Peyer's patch (tissue), 4 donors: ENCODE measurements at regions not wholly inside any gene's neighbourhood (a gene's known extent, or its start where the extent isn't known, plus 50 kb on each side); places are given as distances from the start of the nearest gene placed in this dataset.

Source experiments
- DNase-seq, 3 donors: peaks; one replicate each; pipeline ENCODE4 v3.0.0-alpha.2; 2017 to 2019
- H3K27ac ChIP-seq, 4 donors: fragments of 200-600 bp; sonication (generic); one replicate each; pipeline ENCODE4 v1.5.1; 2016 to 2019
- H3K27me3 ChIP-seq, 2 donors: fragments of 200-600 bp; sonication (generic); one replicate each; pipeline ENCODE4 v1.5.1; 2019
- H3K36me3 ChIP-seq, 3 donors: fragments of 200-600 bp; sonication (generic); one replicate each; pipeline ENCODE4 v1.5.1; 2016 to 2019
- H3K4me1 ChIP-seq, 4 donors: fragments of 200-600 bp; sonication (generic); one replicate each; pipeline ENCODE4 v1.5.1; 2016 to 2019
- H3K4me3 ChIP-seq, 4 donors: fragments of 200-600 bp; sonication (generic); 1 replicate in 3 of 4; 2 replicates in 1 of 4; pipeline ENCODE4 v1.5.1; 2016 to 2019; ENCODE audit warnings: mild to moderate bottlenecking in 1 of 4
- H3K9me3 ChIP-seq, 4 donors: fragments of 200-600 bp; sonication (generic); one replicate each; pipeline ENCODE4 v1.5.1; 2016 to 2019; ENCODE audit warnings: mild to moderate bottlenecking in 1 of 4
- POLR2A ChIP-seq, 2 donors: fragments of 450-650 bp; IDR thresholded peaks; one replicate each; pipeline ENCODE4 v1.5.1; 2017; ENCODE audit warnings: antibody characterized with exemption in 2 of 2, mild to moderate bottlenecking in 2 of 2, moderate library complexity in 2 of 2
- TF ChIP-seq, protein P1 (sequence below), 6 experiments: fragments of 450-650 bp in 4 of 6; fragments of 200-600 bp in 2 of 6; sonication (generic) in 1 of 6; IDR thresholded peaks; one replicate each; pipeline ENCODE4 v1.5.1; 2017 to 2019; ENCODE audit warnings: antibody characterized with exemption in 6 of 6, mild to moderate bottlenecking in 3 of 6, moderate library complexity in 1 of 6

DNA sequence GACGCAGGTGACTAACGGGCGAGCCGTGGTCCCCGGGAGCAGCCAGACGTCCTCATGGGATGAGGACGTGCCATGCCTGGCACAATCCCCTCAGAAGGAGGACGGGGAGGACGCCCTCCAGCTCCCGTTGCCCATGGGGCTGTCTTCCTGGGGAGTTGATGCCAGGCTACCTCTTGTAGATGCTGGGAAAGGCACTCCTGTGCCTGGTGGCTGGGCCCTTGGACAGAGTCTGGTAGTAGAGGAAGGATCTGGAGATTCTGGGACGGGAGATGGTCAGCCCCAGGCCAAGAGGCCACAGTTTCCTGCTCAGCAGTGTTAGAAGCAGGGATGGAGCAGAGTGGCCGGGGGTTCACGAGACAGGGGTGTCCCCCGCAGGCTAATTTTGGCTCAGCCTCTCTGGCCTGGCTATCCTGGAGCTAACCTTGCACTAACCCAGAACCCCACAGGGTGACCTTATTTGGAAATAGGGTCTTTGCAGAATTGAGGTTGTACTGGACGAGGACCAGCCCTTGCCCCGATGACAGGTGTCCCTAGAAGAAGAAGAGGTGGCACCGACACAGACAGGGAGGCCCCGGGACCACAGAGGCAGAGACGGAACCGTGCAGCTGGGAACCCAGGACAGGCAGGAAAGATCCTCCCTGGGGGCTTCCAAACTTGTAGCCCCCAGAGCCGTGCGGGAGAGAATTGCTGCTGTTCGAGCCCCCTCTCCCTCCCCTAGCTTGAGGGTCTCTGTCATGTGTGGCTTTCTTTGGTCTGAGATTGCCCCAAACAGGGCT, 50.1 kb upstream of the ADRA2C start:
- no peaks in the 10 kb centered on the region for H3K4me1 ChIP-seq
- H3K27ac ChIP-seq = no peak overlapping the region
- no peaks in the 10 kb centered on the region for H3K27me3 ChIP-seq
- no peak for DNase-seq
- H3K4me3 ChIP-seq = no peak overlapping the region
- H3K9me3 ChIP-seq = no peaks in the 10 kb centered on the region
- H3K36me3 ChIP-seq = no peaks in the 10 kb centered on the region
- TF ChIP-seq, protein P1, sequence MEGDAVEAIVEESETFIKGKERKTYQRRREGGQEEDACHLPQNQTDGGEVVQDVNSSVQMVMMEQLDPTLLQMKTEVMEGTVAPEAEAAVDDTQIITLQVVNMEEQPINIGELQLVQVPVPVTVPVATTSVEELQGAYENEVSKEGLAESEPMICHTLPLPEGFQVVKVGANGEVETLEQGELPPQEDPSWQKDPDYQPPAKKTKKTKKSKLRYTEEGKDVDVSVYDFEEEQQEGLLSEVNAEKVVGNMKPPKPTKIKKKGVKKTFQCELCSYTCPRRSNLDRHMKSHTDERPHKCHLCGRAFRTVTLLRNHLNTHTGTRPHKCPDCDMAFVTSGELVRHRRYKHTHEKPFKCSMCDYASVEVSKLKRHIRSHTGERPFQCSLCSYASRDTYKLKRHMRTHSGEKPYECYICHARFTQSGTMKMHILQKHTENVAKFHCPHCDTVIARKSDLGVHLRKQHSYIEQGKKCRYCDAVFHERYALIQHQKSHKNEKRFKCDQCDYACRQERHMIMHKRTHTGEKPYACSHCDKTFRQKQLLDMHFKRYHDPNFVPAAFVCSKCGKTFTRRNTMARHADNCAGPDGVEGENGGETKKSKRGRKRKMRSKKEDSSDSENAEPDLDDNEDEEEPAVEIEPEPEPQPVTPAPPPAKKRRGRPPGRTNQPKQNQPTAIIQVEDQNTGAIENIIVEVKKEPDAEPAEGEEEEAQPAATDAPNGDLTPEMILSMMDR (IDR thresholded peaks at IDR 0.05) = no peak

DNA sequence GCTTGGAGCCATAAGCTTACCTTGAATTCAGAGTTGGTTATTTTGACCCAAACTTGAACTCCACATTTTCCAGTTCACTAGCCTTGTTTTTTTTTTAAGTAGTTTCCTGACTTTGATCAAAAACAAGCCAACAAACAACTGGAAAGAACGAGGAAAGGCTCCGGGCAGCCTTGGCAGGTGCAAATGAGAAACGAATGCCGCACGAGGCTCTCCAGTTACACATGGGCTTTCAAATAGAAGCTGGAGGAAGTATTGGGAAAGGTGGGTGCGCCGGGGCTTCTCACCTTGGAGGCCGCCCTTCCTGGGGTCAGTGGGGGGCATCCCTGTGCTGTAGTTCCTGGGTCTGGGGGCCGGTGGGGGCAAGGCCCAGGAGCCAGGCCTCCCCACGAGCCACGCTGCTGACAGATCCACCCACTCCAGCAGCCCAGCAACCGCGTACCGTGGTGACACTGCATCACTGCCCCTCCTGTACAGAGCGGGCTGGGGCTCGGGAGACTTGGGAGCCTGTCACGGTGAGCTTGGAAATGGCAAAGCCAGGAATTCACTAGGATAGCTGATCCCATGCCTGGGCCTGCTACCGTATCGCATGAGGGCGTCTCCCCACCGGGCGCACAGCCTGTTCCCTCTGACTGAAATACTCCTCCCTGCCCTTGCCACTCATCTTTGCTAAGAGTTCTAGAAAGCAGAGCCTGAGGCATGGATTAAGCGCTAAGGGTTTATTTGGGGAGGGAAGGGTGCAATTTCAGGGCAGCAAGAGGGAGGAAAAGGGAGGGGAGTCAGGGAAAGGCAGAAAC, 50.9 kb upstream of the ADRA2C start:
- DNase-seq = no peak
- TF ChIP-seq, protein P1 (IDR thresholded peaks at IDR 0.05) = no peak
- TF ChIP-seq POLR2A (IDR thresholded peaks at IDR 0.05) = no peak
- Histone ChIP-seq H3K9me3 (no peaks in the 10 kb centered on the region), H3K4me1 (no peaks in the 10 kb centered on the region), H3K27ac (no peak overlapping the region), H3K27me3 (no peaks in the 10 kb centered on the region), H3K36me3 (no peaks in the 10 kb centered on the region), H3K4me3 (no peak overlapping the region)

DNA sequence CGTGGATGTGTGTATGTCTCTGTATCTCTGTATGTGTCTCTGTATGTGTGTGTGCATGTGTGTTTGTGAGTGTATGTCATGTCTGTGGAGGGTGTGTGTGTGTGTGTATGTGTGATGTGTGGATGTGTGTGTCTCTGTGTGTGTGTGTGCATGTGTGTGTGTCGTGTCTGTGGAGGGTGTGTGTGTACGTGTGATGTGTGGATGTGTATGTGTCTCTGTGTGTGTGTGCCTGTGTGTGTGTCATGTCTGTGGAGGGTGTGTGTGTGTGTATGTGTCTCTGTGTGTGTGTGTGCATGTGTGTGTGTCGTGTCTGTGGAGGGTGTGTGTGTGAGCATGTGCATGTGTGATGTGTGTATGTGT, 51.6 kb upstream of the ADRA2C start:
- no peaks in the 10 kb centered on the region for H3K9me3 ChIP-seq
- no peaks in the 10 kb centered on the region for H3K27me3 ChIP-seq
- TF ChIP-seq, protein P1 (IDR thresholded peaks at IDR 0.05) = no peak
- TF ChIP-seq POLR2A (IDR thresholded peaks at IDR 0.05) = no peak
- no peaks in the 10 kb centered on the region for H3K36me3 ChIP-seq
- no peaks in the 10 kb centered on the region for H3K4me1 ChIP-seq
- H3K4me3 ChIP-seq = no peak overlapping the region
- no peak overlapping the region for H3K27ac ChIP-seq
- no peak for DNase-seq

DNA sequence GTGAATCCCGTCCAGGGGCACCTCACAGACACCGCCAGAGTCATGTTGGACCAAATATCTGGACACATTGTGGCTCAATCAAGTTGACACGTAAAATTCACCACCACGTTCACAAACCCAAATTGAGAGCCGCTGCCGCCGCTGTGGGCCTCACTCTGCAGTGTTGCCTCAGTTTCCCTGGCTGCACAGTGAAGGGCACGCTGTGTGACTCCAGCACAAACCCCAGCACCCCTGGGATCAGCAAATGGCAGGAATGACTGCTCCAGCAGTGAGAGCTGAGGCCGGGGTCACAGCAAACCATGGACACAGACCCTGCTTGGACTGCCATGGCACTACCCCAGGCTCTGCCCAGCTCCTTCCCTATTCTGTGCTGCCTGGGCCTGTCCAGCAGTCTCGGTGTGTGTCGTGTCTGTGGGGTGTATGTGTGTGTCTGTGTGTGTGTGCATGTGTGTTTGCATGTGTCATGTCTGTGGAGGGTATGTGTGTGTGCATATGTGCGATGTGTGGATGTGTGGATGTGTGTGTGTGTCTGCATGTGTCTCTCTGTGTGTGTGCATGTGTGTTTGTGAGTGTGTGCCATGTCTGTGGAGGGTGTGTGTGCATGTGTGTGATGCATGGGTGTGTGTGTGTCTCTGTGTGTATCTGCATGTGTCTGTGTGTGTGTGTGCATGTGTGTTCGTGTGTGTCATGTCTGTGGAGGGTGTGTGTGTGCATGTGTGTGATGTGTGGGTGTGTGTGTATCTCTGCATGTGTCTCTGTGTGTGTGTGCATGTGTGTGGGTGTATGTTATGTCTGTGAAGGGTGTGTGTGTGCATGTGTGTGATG, 52.2 kb upstream of the ADRA2C start:
- H3K9me3 ChIP-seq = no peaks in the 10 kb centered on the region
- TF ChIP-seq, protein P1 (IDR thresholded peaks at IDR 0.05) = no peak
- TF ChIP-seq POLR2A (IDR thresholded peaks at IDR 0.05) = no peak
- H3K4me1 ChIP-seq = no peaks in the 10 kb centered on the region
- no peak for DNase-seq
- H3K36me3 ChIP-seq = no peaks in the 10 kb centered on the region
- no peaks in the 10 kb centered on the region for H3K27me3 ChIP-seq
- no peak overlapping the region for H3K4me3 ChIP-seq
- no peak overlapping the region for H3K27ac ChIP-seq

DNA sequence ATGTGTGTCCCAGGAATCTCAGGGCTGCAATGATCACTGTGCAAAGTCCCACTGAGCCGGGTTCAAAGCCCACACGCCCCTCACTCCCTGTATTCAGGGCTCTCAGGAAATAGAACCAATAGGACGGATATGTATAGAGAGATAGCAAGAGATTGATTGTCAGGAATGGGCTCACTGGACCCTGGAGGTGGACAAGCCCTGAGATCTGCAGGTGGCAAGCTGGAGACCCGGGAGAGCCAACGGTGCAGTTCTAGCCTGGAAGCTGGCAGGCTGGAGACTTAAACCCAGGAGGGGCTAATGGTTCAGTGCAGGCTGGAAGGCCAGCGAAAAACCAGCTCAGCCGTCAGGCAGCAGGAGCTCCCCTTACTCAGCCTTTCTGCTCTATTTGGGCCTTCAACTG, 52.8 kb upstream of the ADRA2C start:
- no peaks in the 10 kb centered on the region for H3K9me3 ChIP-seq
- no peak for DNase-seq
- no peak for TF ChIP-seq POLR2A (IDR thresholded peaks at IDR 0.05)
- TF ChIP-seq, protein P1 (IDR thresholded peaks at IDR 0.05) = no peak
- H3K4me3 ChIP-seq = no peak overlapping the region
- H3K4me1 ChIP-seq = no peaks in the 10 kb centered on the region
- H3K36me3 ChIP-seq = no peaks in the 10 kb centered on the region
- H3K27me3 ChIP-seq = no peaks in the 10 kb centered on the region
- no peak overlapping the region for H3K27ac ChIP-seq
